Fibroblast of mammary gland (primary cell): ENCODE measurements at regions not wholly inside any gene's neighbourhood (a gene's known extent, or its start where the extent isn't known, plus 50 kb on each side); places are given as distances from the start of the nearest gene placed in this dataset.
A peak's percentile ranks its signal among the peaks of the same experiment; 100 is the strongest.

Source experiments
- DNase-seq: peaks from one replicate; pipeline ENCODE4 v3.0.0-alpha.2; 2010; ENCODE audit warnings: low read depth
- H3K4me3 ChIP-seq: 2 replicates; pipeline ENCODE4 v1.5.1; 2011; ENCODE audit warnings: low read depth, mild to moderate bottlenecking, low read length, moderate library complexity; ENCODE audit not compliant: control insufficient read depth
- CTCF ChIP-seq: conservative IDR thresholded peaks from 2 replicates; pipeline ENCODE4 v1.5.1; 2011; ENCODE audit warnings: low read depth, low read length, inconsistent platforms; ENCODE audit not compliant: control insufficient read depth, insufficient read depth

GRCh38 chr2:219702796-219703545, 75.5 kb downstream of the SLC4A3 start:
- H3K4me3 ChIP-seq: no peak overlapping the region
- TF ChIP-seq CTCF: no peak
- DNase-seq: no peak

DNA sequence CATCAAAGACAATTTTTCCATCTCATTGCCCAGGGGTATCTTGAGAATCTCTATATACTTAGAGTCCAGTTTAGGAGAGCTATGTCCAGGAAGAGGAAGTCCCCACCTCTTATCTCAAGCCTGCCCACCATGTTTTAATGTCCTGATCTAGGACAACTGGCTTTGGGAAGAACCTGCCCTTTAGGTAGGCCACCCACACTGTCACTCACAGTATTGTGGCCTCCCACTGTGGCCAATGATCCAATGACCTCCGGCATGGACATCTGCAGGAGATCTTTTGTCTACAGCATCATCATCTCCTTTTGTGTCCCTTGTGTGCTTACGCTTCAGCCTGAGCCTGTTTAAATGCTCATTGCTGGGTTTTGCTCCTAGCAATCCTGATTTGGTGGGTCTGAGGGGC, 77.4 kb downstream of the SLC4A3 start:
- TF ChIP-seq CTCF: no peak
- no peak for DNase-seq

GRCh38 chr2:219706823-219707281, 79.4 kb downstream of the SLC4A3 start:
- peak; percentile 84 for DNase-seq
- no peak overlapping the region for H3K4me3 ChIP-seq
- no peak for TF ChIP-seq CTCF

More for the DNA sequence above, 77.4 kb downstream of the SLC4A3 start:
- no peak overlapping the region for H3K4me3 ChIP-seq

GRCh38 chr2:219707496-219708285, 80.3 kb downstream of the SLC4A3 start:
- DNase-seq: peak; percentile 61
- TF ChIP-seq CTCF: no peak
- no peak overlapping the region for H3K4me3 ChIP-seq

GRCh38 chr2:219709331-219709761, 81.9 kb downstream of the SLC4A3 start:
- TF ChIP-seq CTCF: no peak
- no peak for DNase-seq
- H3K4me3 ChIP-seq: no peak overlapping the region

DNA sequence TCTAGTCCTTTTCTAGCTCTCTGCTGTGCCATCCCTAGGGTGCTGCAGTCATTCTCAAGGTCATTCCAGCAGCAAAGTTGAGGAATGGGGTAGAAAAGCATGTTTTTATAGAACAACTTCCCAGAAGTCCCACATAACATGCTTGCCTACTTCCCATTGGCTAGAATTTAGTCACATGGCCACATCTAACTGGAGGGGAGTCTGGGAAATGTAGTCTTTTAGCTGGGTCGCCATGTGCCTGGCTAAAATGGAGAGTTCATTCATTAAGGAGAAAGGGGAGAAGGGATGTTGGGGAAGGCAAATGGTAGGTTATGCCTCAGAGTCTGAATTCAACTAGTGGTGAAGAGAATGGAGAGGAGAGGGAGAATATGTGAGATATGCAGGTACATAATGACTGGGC, 85.7 kb downstream of the SLC4A3 start:
- DNase-seq: peak; percentile 72
- no peak for TF ChIP-seq CTCF
- H3K4me3 ChIP-seq: no peak overlapping the region
